Thyroid gland (tissue), 4 donors: ENCODE measurements at regions not wholly inside any gene's neighbourhood (a gene's known extent, or its start where the extent isn't known, plus 50 kb on each side); places are given as distances from the start of the nearest gene placed in this dataset.
A peak's percentile ranks its signal among the peaks of the same experiment; 100 is the strongest.

Experiments used
- DNase-seq, 2 donors: peaks; one replicate each; pipeline ENCODE4 v3.0.0-alpha.2; 2019
- H3K27ac ChIP-seq, 3 donors: fragments of 200-600 bp; sonication (generic); 1 replicate in 2 of 3; 2 replicates in 1 of 3; pipeline ENCODE4 v1.5.1; 2016 to 2019; ENCODE audit warnings: mild to moderate bottlenecking in 1 of 3, moderate library complexity in 1 of 3
- H3K27me3 ChIP-seq: fragments of 200-600 bp; sonication (generic); one replicate; pipeline ENCODE4 v1.5.1; 2019
- H3K36me3 ChIP-seq, 2 donors: fragments of 200-600 bp; sonication (generic); one replicate each; pipeline ENCODE4 v1.5.1; 2016 to 2019
- H3K4me1 ChIP-seq, 2 donors: fragments of 200-600 bp; sonication (generic); one replicate each; pipeline ENCODE4 v1.5.1; 2017 to 2019
- H3K4me3 ChIP-seq, 3 donors: fragments of 200-600 bp; sonication (generic); replicated peaks in 1 of 3; 1 replicate in 2 of 3; 2 replicates in 1 of 3; pipeline ENCODE4 v1.5.1; 2016; ENCODE audit warnings: mild to moderate bottlenecking in 1 of 3
- H3K9me3 ChIP-seq: fragments of 200-600 bp; sonication (generic); one replicate; pipeline ENCODE4 v1.5.1; 2017
- CTCF ChIP-seq, 6 experiments: fragments of 200-600 bp in 3 of 6; fragments of 450-650 bp in 3 of 6; sonication (generic) in 3 of 6; IDR thresholded peaks; one replicate each; pipeline ENCODE4 v1.5.1; 2016 to 2019; ENCODE audit warnings: antibody characterized with exemption in 6 of 6, mild to moderate bottlenecking in 2 of 6, inconsistent platforms in 1 of 6, moderate library complexity in 1 of 6
- POLR2A ChIP-seq, 2 donors: fragments of 450-650 bp; IDR thresholded peaks; one replicate each; pipeline ENCODE4 v1.6.1; 2017; ENCODE audit warnings: antibody characterized with exemption in 2 of 2, mild to moderate bottlenecking in 2 of 2, moderate library complexity in 1 of 2
- WGBS, 2 donors: methylation state at CpG; one replicate each; pipeline ENCODE4 v1.1.5; 2017; 5-methylcytosine and 5-hydroxymethylcytosine counted together
- intact Hi-C: fragments of 100-400 bp; cut with DNase I; formaldehyde crosslinking; loops from one replicate; pipeline ENCODE4 v1.15.1; 2023

- Histone ChIP-seq H3K4me3 (no peak overlapping the region), H3K36me3 (no peaks in the 10 kb centered on the region), H3K27me3 (no peaks in the 10 kb centered on the region), H3K9me3 (no peaks in the 10 kb centered on the region), H3K27ac (no peak overlapping the region), H3K4me1 (peaks cover 0 to 6% of the 10 kb centered on the region in 2 donors)
- no peak for TF ChIP-seq POLR2A (IDR thresholded peaks at IDR 0.05)
- TF ChIP-seq CTCF (IDR thresholded peaks at IDR 0.05) = no peak
- 93 to 96% methylated on average over 4 of the region's 4 CpGs for WGBS, 2 donors
- DNase-seq = no peak
- intact Hi-C loops = loop anchor here (10.0 kb wide), 1 partner anchor 230 kb away; no protein-coding TSS in a partner anchor
Observed at GRCh38 chr10:117444497-117445040, 69.3 kb upstream of the PDZD8 start.

GRCh38 chr10:117443686-117444041, 68.4 kb upstream of the PDZD8 start:
- no peaks in the 10 kb centered on the region for H3K9me3 ChIP-seq
- intact Hi-C loops = loop anchor here (10.0 kb wide), 1 partner anchor 229 kb away; no protein-coding TSS in a partner anchor
- TF ChIP-seq POLR2A (IDR thresholded peaks at IDR 0.05) (no peak), CTCF (IDR thresholded peaks at IDR 0.05) (no peak)
- peaks cover 0 to 6% of the 10 kb centered on the region in 2 donors for H3K4me1 ChIP-seq
- WGBS, 2 donors = 93 to 95% methylated on average over 6 of the region's 6 CpGs
- no peak overlapping the region for H3K4me3 ChIP-seq
- H3K27me3 ChIP-seq = no peaks in the 10 kb centered on the region
- H3K36me3 ChIP-seq = no peaks in the 10 kb centered on the region
- H3K27ac ChIP-seq = no peak overlapping the region
- no peak for DNase-seq

GRCh38 chr10:117442944-117443685, 67.9 kb upstream of the PDZD8 start:
- Histone ChIP-seq H3K36me3 (no peaks in the 10 kb centered on the region), H3K4me3 (no peak overlapping the region), H3K9me3 (no peaks in the 10 kb centered on the region), H3K27ac (no peak overlapping the region), H3K4me1 (peaks cover 0 to 6% of the 10 kb centered on the region in 2 donors), H3K27me3 (no peaks in the 10 kb centered on the region)
- intact Hi-C loops = loop anchor here (10.0 kb wide), 1 partner anchor 228 kb away; no protein-coding TSS in a partner anchor
- WGBS, 2 donors = 27 to 30% methylated on average over 13 to 15 of the region's 15 CpGs
- TF ChIP-seq POLR2A (IDR thresholded peaks at IDR 0.05) (no peak), CTCF (IDR thresholded peaks at IDR 0.05) (peak; percentile 47 to 93 (median 62))
- peak; percentile 77 to 81 for DNase-seq

GRCh38 chr10:117442521-117442920, 67.3 kb upstream of the PDZD8 start:
- no peak overlapping the region for H3K4me3 ChIP-seq
- H3K27me3 ChIP-seq = no peaks in the 10 kb centered on the region
- H3K4me1 ChIP-seq = peaks cover 0 to 6% of the 10 kb centered on the region in 2 donors
- H3K9me3 ChIP-seq = no peaks in the 10 kb centered on the region
- DNase-seq = no peak
- 56 to 69% methylated on average over 6 of the region's 6 CpGs for WGBS, 2 donors
- no peak for TF ChIP-seq CTCF (IDR thresholded peaks at IDR 0.05)
- TF ChIP-seq POLR2A (IDR thresholded peaks at IDR 0.05) = no peak
- no peaks in the 10 kb centered on the region for H3K36me3 ChIP-seq
- intact Hi-C loops = loop anchor here (10.0 kb wide), 1 partner anchor 228 kb away; no protein-coding TSS in a partner anchor
- no peak overlapping the region for H3K27ac ChIP-seq
